Ovary (tissue), 3 donors: ENCODE measurements at regions not wholly inside any gene's neighbourhood (a gene's known extent, or its start where the extent isn't known, plus 50 kb on each side); places are given as distances from the start of the nearest gene placed in this dataset.
"Not testable (repeated sequence)": the region's sequence is repeated elsewhere in the genome, so short reads cannot be mapped to it uniquely, and the experiment has no call there.

Experiments used
- CTCF ChIP-seq, 3 donors: fragments of 450-650 bp in 2 of 3; fragments of 200-600 bp in 1 of 3; IDR thresholded peaks; one replicate each; pipeline versions ENCODE4 v1.5.1 to v1.8.0; 2016 to 2022; ENCODE audit warnings: antibody characterized with exemption in 3 of 3, mild to moderate bottlenecking in 1 of 3
- POLR2A ChIP-seq: fragments of 450-650 bp; IDR thresholded peaks from one replicate; pipeline ENCODE4 v1.6.1; 2017; ENCODE audit warnings: antibody characterized with exemption, mild to moderate bottlenecking, moderate library complexity
- donor health status: DM: no; HTN: no; CAD: no.

GRCh38 chr16:88155681-88156080, 204.4 kb downstream of the BANP start:
- not testable (repeated sequence) for TF ChIP-seq CTCF (IDR thresholded peaks at IDR 0.05); POLR2A
